Mesodermal cell (in vitro differentiated cells): ENCODE measurements at regions not wholly inside any gene's neighbourhood (a gene's known extent, or its start where the extent isn't known, plus 50 kb on each side); places are given as distances from the start of the nearest gene placed in this dataset.

Experiments
- H3K27ac ChIP-seq: 2 replicates; pipeline ENCODE4 v1.7.0; 2013; ENCODE audit warnings: mild to moderate bottlenecking, low read depth, low read length, moderate library complexity; ENCODE audit not compliant: severe bottlenecking
- H3K36me3 ChIP-seq: 2 replicates; pipeline ENCODE4 v1.7.1; 2013; ENCODE audit warnings: mild to moderate bottlenecking, low read length, moderate library complexity; ENCODE audit not compliant: control insufficient read depth, insufficient read depth
- H3K4me1 ChIP-seq: one replicate; pipeline ENCODE4 v1.7.1; 2013; ENCODE audit warnings: mild to moderate bottlenecking, low read length; ENCODE audit not compliant: insufficient read depth, control insufficient read depth, poor library complexity, severe bottlenecking
- H3K4me3 ChIP-seq: 2 replicates; pipeline ENCODE4 v1.7.0; 2013; ENCODE audit warnings: low read length, control low read depth, mild to moderate bottlenecking; ENCODE audit not compliant: insufficient read depth, poor library complexity, severe bottlenecking; ENCODE audit errors: extremely low read depth
- H3K9me3 ChIP-seq: 2 replicates; pipeline ENCODE4 v1.7.1; 2013; ENCODE audit warnings: mild to moderate bottlenecking, low read length, moderate library complexity; ENCODE audit not compliant: control insufficient read depth
- WGBS, 2 experiments: methylation state at CpG; one replicate each; pipeline ENCODE4 v1.1.5; 2013; ENCODE audit warnings: missing lambda C conversion rate in 2 of 2; ENCODE audit not compliant: insufficient coverage in 2 of 2; 5-methylcytosine and 5-hydroxymethylcytosine counted together

DNA sequence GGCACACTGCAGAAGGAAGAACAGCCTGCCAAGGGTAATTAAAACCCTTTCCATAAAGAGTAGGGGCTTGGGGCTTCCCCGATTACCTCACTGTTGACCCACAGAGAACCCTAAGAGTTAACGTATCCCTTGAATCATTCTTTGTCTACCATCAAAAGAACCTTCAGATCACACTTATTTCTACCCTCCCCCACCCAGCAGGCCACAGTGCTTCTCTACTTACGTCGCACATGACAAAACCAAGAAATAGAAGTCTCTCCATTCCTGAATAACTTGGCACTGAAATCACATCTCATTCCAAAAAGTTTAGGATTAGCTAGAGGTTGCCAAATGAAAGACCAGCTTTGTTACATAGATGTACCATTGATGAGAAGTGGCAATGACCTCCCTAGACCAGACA, 268.7 kb upstream of the GAS1 start:
- H3K4me3 ChIP-seq = no peak overlapping the region
- no peaks in the 10 kb centered on the region for H3K9me3 ChIP-seq

DNA sequence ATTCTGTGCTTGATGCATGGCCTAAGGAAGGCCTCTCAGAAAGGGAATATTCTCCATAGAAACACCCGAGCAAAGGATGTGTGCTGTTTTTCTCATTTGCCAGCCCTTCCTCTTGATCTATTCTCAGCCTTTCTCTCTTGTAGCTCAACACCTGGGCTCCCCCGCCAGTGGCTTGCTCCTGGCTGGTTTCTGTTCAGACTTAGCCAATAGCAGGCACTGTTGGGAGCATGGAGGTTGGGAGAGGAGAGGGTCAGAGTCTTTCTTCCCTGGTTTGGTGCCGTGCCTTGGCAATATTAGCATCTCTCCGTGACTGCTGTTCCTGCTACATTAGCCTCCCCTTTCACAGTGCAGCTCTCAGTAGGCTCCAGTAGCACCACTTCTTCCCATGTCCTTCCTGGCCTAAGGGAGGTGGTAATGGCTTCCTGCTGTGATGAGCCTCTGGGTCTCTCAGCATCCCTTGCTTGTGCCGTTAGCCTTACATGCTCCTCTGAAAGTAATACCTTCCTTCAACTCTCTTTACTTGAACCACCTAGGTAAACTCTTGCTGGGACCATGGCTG, 269.7 kb upstream of the GAS1 start:
- Histone ChIP-seq H3K27ac (no peak overlapping the region), H3K4me3 (no peak overlapping the region), H3K4me1 (peaks cover 3% of the 10 kb centered on the region), H3K36me3 (no peaks in the 10 kb centered on the region), H3K9me3 (no peaks in the 10 kb centered on the region)
- 60 to 82% methylated on average over 1 to 2 of the region's 5 CpGs for WGBS, 2 experiments

More for the DNA sequence above, 268.7 kb upstream of the GAS1 start:
- H3K4me1 ChIP-seq = peaks cover 3% of the 10 kb centered on the region
- no peak overlapping the region for H3K27ac ChIP-seq
- 84 to 87% methylated on average over 2 to 4 of the region's 4 CpGs for WGBS, 2 experiments
- no peaks in the 10 kb centered on the region for H3K36me3 ChIP-seq

DNA sequence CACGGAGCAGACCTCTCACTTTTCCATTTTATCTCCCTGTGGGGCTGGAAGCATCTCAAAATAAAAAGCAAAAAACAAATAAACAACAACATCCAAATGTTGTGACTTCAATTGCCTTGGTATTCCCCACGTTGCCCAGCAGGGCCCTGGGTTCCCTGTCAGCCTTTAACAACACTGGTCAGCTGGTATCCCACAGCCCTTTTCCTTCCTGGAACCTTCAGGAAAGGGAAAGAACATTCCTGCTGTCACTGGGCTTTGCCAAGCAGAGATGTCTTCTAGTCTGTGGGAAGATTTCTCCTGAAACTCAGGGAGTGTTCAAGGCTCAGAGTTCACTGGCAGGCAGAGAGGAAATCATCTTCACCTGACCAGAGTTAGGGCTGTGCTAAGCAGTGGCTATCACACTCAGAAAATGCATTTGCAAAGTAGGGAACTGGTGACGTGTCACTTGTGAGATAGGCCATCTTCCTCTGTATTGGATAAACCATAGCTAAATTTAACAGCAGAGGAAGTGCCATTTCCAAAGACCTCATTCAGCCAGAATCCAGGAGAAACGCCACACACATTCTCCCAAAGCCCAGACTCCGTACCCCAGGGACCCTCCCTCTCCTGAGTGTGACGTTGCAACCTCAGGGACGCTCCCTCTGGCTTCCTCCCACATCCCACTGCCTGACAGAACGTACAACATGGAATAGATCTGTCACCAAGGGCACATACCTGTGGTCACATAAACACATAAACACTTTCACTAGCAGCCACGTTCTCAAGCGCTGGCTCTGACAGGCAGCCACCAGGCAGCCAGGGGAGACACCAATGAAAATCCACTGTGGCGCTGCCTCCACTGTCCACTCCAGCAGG, 274.0 kb upstream of the DAPK1 start:
- H3K9me3 ChIP-seq = no peaks in the 10 kb centered on the region
- H3K4me1 ChIP-seq = no peaks in the 10 kb centered on the region
- H3K36me3 ChIP-seq = no peaks in the 10 kb centered on the region
- 88 to 89% methylated on average over 11 of the region's 11 CpGs for WGBS, 2 experiments
- H3K4me3 ChIP-seq = no peak overlapping the region
- no peak overlapping the region for H3K27ac ChIP-seq

DNA sequence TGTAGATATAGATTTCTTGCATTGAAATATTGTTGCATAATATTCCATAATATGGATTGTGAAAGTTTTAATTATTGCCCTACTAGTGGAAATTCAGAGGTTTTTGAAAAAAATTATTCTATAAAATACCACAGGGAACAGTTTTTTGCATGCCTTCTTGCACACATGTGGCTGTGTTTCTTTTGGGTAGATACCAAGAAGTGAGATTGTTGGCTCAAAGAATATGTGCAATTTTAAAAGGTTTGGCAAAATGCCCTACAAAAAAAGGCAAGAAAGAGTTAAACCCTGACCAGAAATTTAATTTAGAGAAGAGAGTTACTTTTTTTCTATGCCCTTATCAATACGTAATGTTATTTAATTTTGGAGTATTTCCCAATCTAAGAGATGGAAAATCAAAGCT, 270.8 kb upstream of the DAPK1 start:
- no peaks in the 10 kb centered on the region for H3K36me3 ChIP-seq
- H3K4me1 ChIP-seq = no peaks in the 10 kb centered on the region
- WGBS, 2 experiments = no CpG with 5 or more reads among the region's 1 CpG
- no peak overlapping the region for H3K4me3 ChIP-seq
- H3K27ac ChIP-seq = no peak overlapping the region
- H3K9me3 ChIP-seq = peaks cover 7% of the 10 kb centered on the region

DNA sequence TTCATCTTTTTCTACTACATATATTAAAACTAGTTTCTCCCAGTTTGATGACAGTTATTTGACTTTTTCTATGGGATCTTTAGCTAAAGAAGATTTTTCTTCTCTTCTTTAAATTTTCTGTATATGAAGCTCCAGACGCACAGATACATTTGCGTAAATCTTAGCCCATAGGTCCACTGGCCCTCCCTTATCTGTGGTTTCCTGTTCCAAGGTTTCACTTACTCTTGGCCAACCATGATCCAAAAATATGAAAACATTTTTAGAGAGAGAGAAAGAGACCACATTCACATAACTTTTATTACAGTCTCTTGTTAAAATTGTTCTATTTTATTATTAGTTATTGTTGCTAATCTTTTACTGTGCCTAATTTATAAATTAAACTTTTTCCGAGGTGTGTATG, 270.2 kb upstream of the DAPK1 start:
- 100% methylated on average over 2 of the region's 3 CpGs; no CpG with 5 or more reads in 1 of the 2 experiments for WGBS, 2 experiments
- Histone ChIP-seq H3K27ac (no peak overlapping the region), H3K4me1 (no peaks in the 10 kb centered on the region), H3K36me3 (no peaks in the 10 kb centered on the region), H3K9me3 (peaks cover 7% of the 10 kb centered on the region), H3K4me3 (no peak overlapping the region)

DNA sequence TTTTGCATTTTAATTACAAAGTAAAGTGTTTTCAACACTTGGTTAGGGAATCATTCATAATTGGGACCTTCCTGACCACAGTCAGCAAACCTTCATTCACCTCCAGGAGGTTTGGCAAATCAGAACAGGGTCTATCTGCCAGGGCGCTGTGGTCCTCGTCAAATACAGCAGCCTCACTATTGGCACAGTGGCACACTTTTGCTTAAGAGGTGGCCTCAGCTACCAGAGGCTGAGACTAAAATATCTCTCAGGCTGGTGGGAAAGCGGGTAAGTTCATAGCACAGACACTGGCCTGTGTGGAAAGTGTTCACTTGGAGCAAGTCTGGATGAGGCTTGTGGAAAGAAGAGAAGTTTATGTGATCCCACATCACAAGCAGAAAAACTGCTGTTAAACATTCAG, 268.6 kb upstream of the DAPK1 start:
- Histone ChIP-seq H3K9me3 (peaks cover 7% of the 10 kb centered on the region), H3K27ac (no peak overlapping the region), H3K36me3 (no peaks in the 10 kb centered on the region), H3K4me1 (no peaks in the 10 kb centered on the region), H3K4me3 (no peak overlapping the region)
- WGBS, 2 experiments = 68 to 93% methylated on average over 2 to 3 of the region's 3 CpGs

DNA sequence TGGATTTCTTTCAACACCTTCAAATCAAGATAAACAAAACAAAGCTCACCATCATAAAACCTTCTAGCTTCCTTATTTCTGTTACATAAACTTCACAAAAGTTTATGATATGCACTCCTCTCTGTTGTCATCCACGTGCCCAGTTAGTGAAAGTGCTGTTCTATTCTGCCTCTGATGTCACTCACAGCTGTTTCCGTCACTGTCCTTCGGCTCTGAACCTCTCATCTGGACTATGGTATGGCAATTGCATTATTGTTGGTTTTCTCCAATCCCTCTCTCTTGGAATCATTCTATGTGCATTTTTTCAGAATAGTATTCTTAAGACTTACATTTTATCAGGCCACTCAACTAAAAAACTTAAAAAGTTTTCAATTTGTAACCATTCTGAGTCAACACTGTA, 264.2 kb upstream of the DAPK1 start:
- WGBS, 2 experiments = 67 to 80% methylated on average over 1 to 3 of the region's 3 CpGs
- Histone ChIP-seq H3K9me3 (peaks cover 7% of the 10 kb centered on the region), H3K27ac (no peak overlapping the region), H3K4me3 (no peak overlapping the region), H3K4me1 (no peaks in the 10 kb centered on the region), H3K36me3 (no peaks in the 10 kb centered on the region)

DNA sequence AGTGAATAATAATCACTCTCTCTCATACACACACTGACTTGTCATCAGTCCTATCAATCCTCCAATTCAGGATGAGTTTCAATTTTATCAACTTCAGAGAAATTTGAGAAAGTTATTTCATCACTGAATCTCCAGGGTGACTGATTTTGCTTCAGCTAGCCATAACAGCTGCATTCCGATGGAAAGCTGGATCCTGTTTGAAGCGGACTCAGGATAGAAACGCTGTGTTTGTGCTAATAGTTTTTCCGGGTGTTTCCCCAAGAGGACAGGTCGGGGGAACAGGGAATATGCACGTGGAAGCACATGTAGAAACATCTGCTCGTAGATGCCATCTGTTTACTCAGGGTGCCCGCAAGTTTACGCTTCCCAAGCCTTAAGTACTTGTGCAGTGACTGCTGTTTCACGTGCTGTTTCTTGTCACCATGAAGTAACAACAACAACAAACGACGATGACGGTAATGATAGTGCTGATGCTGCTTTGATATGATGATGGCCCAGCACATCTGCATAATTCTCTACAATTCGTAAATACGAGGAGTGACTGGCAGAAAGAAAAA, 263.7 kb upstream of the DAPK1 start:
- no peaks in the 10 kb centered on the region for H3K4me1 ChIP-seq
- H3K4me3 ChIP-seq = no peak overlapping the region
- 90 to 91% methylated on average over 10 to 14 of the region's 15 CpGs for WGBS, 2 experiments
- H3K36me3 ChIP-seq = no peaks in the 10 kb centered on the region
- peaks cover 7% of the 10 kb centered on the region for H3K9me3 ChIP-seq
- H3K27ac ChIP-seq = no peak overlapping the region

DNA sequence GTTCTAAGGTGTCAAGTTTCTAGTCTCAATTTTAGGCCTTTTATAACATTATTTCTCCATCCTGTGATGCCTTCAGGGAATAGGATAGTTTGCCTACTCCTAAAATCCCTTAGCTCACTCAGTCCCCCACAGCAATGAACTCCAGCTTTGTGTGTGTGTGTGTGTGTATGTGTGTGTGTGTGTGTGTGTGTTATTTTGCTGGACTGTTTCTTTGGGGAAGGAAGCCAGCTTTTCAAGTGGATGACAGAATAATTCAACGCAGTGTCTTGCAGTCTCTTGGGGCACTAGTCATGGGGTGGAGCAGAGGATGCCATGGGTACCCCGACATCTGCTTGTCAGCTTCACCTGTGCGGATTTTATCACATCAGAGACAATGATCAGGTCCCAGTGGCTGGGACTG, 262.8 kb upstream of the DAPK1 start:
- Histone ChIP-seq H3K9me3 (peaks cover 7% of the 10 kb centered on the region), H3K4me1 (no peaks in the 10 kb centered on the region), H3K27ac (no peak overlapping the region), H3K36me3 (no peaks in the 10 kb centered on the region), H3K4me3 (no peak overlapping the region)
- 77 to 100% methylated on average over 1 to 3 of the region's 3 CpGs for WGBS, 2 experiments

DNA sequence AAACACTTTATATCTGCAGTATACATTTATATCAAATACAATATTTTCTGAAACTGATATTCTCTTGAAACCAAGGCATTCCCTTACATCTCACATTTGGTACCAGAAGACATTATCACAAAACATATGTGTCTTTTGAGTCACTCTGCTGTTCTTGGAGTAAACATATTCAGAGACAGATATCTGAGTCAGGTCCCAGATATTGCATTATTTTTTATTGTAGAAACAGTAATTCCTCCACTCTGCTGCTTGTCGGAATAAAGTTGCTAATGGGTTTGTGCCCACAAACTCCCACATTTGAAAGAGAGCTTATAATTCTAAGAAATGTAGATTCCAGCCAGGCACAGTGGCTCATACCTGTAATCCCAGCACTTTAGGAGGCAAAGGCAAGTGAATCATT, 261.1 kb upstream of the DAPK1 start:
- H3K9me3 ChIP-seq = peaks cover 2% of the 10 kb centered on the region
- WGBS, 2 experiments = no CpG with 5 or more reads among the region's 1 CpG
- H3K4me3 ChIP-seq = no peak overlapping the region
- no peak overlapping the region for H3K27ac ChIP-seq
- H3K36me3 ChIP-seq = no peaks in the 10 kb centered on the region
- H3K4me1 ChIP-seq = no peaks in the 10 kb centered on the region

DNA sequence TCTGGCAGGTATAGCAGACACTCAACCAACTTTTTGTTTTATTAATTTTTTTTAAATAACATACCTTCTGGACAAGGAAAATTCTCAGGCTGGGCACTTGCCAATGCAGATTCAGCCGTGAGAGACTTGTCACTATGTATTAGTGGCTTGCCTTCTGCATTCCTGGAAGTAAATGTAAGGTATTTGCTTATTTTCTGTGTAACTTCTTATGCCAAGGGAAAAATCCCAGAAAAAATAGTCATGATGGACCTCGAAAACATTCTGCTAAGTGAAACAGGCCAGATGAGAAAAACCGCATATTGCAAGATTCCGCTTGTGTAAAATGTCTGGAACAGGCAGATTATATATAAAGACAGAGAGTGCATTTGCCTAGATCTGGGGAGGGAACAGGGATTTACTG, 260.3 kb upstream of the DAPK1 start:
- no peaks in the 10 kb centered on the region for H3K36me3 ChIP-seq
- no peaks in the 10 kb centered on the region for H3K9me3 ChIP-seq
- no peak overlapping the region for H3K27ac ChIP-seq
- no peaks in the 10 kb centered on the region for H3K4me1 ChIP-seq
- WGBS, 2 experiments = 83 to 100% methylated on average over 3 of the region's 4 CpGs
- no peak overlapping the region for H3K4me3 ChIP-seq
